OCI-LY1 (cell line): ENCODE measurements at regions not wholly inside any gene's neighbourhood (a gene's known extent, or its start where the extent isn't known, plus 50 kb on each side); places are given as distances from the start of the nearest gene placed in this dataset.

Experiments
- H2AFZ ChIP-seq: fragments of 200-600 bp; sonication (generic), shearing (Covaris generic); 2 replicates; pipeline ENCODE4 v1.6.0; 2014; ENCODE audit warnings: antibody characterized with exemption, mild to moderate bottlenecking, low read length
- H3F3A ChIP-seq: fragments of 200-600 bp; sonication (generic), shearing (Covaris generic); 2 replicates; pipeline ENCODE4 v1.6.0; 2014; ENCODE audit warnings: mild to moderate bottlenecking, antibody characterized with exemption, low read length, moderate library complexity; ENCODE audit not compliant: insufficient read depth
- H3K27ac ChIP-seq: fragments of 200-600 bp; sonication (generic); 2 replicates; pipeline ENCODE4 v1.5.1; 2014; ENCODE audit warnings: low read length, mixed run types, mild to moderate bottlenecking, low read depth; ENCODE audit not compliant: poor library complexity, severe bottlenecking
- H3K27me3 ChIP-seq: fragments of 200-600 bp; sonication (generic); 2 replicates; pipeline ENCODE4 v1.6.0; 2014; ENCODE audit warnings: antibody characterized with exemption, mild to moderate bottlenecking, low read length, moderate library complexity; ENCODE audit not compliant: insufficient read depth
- H3K36me3 ChIP-seq: fragments of 200-600 bp; sonication (generic); 2 replicates; pipeline ENCODE4 v1.6.1; 2014; ENCODE audit warnings: mild to moderate bottlenecking, antibody characterized with exemption, low read length, moderate library complexity, mixed read lengths; ENCODE audit not compliant: insufficient read depth
- H3K4me1 ChIP-seq: fragments of 200-600 bp; sonication (generic); 2 replicates; pipeline ENCODE4 v1.5.1; 2014; ENCODE audit warnings: mild to moderate bottlenecking, low read length, moderate library complexity; ENCODE audit not compliant: insufficient read depth, severe bottlenecking
- H3K4me2 ChIP-seq: fragments of 200-600 bp; sonication (generic), shearing (Covaris generic); 2 replicates; pipeline ENCODE4 v1.6.1; 2014; ENCODE audit warnings: low read length
- H3K4me3 ChIP-seq: fragments of 200-600 bp; sonication (generic); 2 replicates; pipeline ENCODE4 v1.5.1; 2014; ENCODE audit warnings: low read length, low read depth, mild to moderate bottlenecking, mixed read lengths; ENCODE audit not compliant: poor library complexity, severe bottlenecking
- H3K79me2 ChIP-seq: fragments of 200-600 bp; shearing (Covaris generic); 2 replicates; pipeline ENCODE4 v1.6.1; 2016; ENCODE audit warnings: mixed run types, low read length, mixed read lengths; ENCODE audit not compliant: insufficient read depth
- H3K9ac ChIP-seq: fragments of 200-600 bp; sonication (generic), shearing (Covaris generic); 2 replicates; pipeline ENCODE4 v1.6.1; 2014; ENCODE audit warnings: mild to moderate bottlenecking, low read length, mixed read lengths
- H3K9me2 ChIP-seq: fragments of 200-600 bp; sonication (generic), shearing (Covaris generic); 2 replicates; pipeline ENCODE4 v1.6.1; 2014; ENCODE audit warnings: low read depth, mild to moderate bottlenecking, low read length, mixed read lengths
- H3K9me3 ChIP-seq: fragments of 200-600 bp; shearing (Covaris generic); 2 replicates; pipeline ENCODE4 v1.6.1; 2014; ENCODE audit warnings: low read length, mixed read lengths
- H4K20me1 ChIP-seq: fragments of 200-600 bp; sonication (generic), shearing (Covaris generic); 2 replicates; pipeline ENCODE4 v1.6.0; 2016; ENCODE audit warnings: mild to moderate bottlenecking, low read length; ENCODE audit not compliant: insufficient read depth
- EZH2 ChIP-seq: fragments of 200-600 bp; sonication (generic), shearing (Covaris generic); IDR thresholded peaks from 2 replicates; pipeline ENCODE4 v1.8.0; 2017; ENCODE audit warnings: borderline replicate concordance, mixed run types, mild to moderate bottlenecking, antibody characterized with exemption, low read length, moderate library complexity, mixed read lengths
- TF ChIP-seq, protein P1 (sequence below): fragments of 200-600 bp; sonication (generic), shearing (Covaris generic); IDR thresholded peaks from 2 replicates; pipeline ENCODE4 v1.5.1; 2017; ENCODE audit warnings: mild to moderate bottlenecking, antibody characterized with exemption, low read length, moderate library complexity, mixed read lengths

GRCh38 chr7:89776980-89777379 is 377.3 kb upstream of the STEAP1 start:
- Histone ChIP-seq H3K27me3 (no peaks in the 10 kb centered on the region), H3K79me2 (no peaks in the 10 kb centered on the region), H3K4me1 (no peaks in the 10 kb centered on the region), H3K36me3 (no peaks in the 10 kb centered on the region), H4K20me1 (no peaks in the 10 kb centered on the region), H3K4me3 (no peak overlapping the region), H2AFZ (no peak overlapping the region), H3K9me2 (no peaks in the 10 kb centered on the region), H3K9ac (no peak overlapping the region), H3K4me2 (no peak overlapping the region), H3K27ac (no peak overlapping the region), H3K9me3 (no peaks in the 10 kb centered on the region), H3F3A (no peaks in the 10 kb centered on the region)
- TF ChIP-seq EZH2, result no peak
- TF ChIP-seq, protein P1, sequence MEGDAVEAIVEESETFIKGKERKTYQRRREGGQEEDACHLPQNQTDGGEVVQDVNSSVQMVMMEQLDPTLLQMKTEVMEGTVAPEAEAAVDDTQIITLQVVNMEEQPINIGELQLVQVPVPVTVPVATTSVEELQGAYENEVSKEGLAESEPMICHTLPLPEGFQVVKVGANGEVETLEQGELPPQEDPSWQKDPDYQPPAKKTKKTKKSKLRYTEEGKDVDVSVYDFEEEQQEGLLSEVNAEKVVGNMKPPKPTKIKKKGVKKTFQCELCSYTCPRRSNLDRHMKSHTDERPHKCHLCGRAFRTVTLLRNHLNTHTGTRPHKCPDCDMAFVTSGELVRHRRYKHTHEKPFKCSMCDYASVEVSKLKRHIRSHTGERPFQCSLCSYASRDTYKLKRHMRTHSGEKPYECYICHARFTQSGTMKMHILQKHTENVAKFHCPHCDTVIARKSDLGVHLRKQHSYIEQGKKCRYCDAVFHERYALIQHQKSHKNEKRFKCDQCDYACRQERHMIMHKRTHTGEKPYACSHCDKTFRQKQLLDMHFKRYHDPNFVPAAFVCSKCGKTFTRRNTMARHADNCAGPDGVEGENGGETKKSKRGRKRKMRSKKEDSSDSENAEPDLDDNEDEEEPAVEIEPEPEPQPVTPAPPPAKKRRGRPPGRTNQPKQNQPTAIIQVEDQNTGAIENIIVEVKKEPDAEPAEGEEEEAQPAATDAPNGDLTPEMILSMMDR, result no peak

- H3K9me3 ChIP-seq, result no peaks in the 10 kb centered on the region
- TF ChIP-seq EZH2, result no peak
- TF ChIP-seq, protein P1, result no peak
- H3K36me3 ChIP-seq, result no peaks in the 10 kb centered on the region
- H3K27ac ChIP-seq, result no peak overlapping the region
- H3K9me2 ChIP-seq, result no peaks in the 10 kb centered on the region
- no peaks in the 10 kb centered on the region for H3K4me1 ChIP-seq
- H3K27me3 ChIP-seq, result no peaks in the 10 kb centered on the region
- no peak overlapping the region for H2AFZ ChIP-seq
- no peak overlapping the region for H3K4me2 ChIP-seq
- H3K4me3 ChIP-seq, result no peak overlapping the region
- H4K20me1 ChIP-seq, result no peaks in the 10 kb centered on the region
- no peaks in the 10 kb centered on the region for H3K79me2 ChIP-seq
- no peak overlapping the region for H3K9ac ChIP-seq
- no peaks in the 10 kb centered on the region for H3F3A ChIP-seq
Observed at GRCh38 chr7:89777499-89777898, 376.8 kb upstream of the STEAP1 start.

DNA sequence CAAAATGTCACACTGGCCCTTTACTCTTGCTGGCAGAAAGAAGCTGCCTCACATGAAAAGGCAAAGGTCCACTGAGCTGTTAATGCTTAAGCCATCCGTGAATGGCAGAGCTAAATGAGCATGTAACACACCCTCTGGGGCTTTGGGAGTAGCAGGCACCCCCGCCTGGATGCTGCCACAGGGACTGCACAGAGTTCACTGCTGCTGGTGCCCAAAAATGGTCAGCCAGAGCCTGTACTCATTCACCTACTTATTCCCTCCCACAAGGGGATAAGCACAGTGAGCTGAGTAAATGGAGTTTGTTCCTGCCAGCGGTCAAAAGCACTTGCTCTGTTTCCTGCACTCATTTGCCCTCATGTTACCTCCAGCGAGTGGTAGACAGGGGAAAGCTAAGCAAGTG is 374.0 kb upstream of the STEAP1 start:
- Histone ChIP-seq H3K27ac (no peak overlapping the region), H3K9me2 (no peaks in the 10 kb centered on the region), H3K9me3 (no peaks in the 10 kb centered on the region), H3K27me3 (no peaks in the 10 kb centered on the region), H3K4me3 (no peak overlapping the region), H3K4me2 (no peak overlapping the region), H3K4me1 (no peaks in the 10 kb centered on the region), H3F3A (no peaks in the 10 kb centered on the region), H3K9ac (no peak overlapping the region), H4K20me1 (no peaks in the 10 kb centered on the region), H2AFZ (no peak overlapping the region), H3K36me3 (no peaks in the 10 kb centered on the region), H3K79me2 (no peaks in the 10 kb centered on the region)
- TF ChIP-seq, protein P1, result no peak
- no peak for TF ChIP-seq EZH2
